ENCODE measurements at regions not wholly inside any gene's neighbourhood (a gene's known extent, or its start where the extent isn't known, plus 50 kb on each side); places are given as distances from the start of the nearest gene placed in this dataset.
A peak's percentile ranks its signal among the peaks of the same experiment; 100 is the strongest.

GRCh38 chr11:31903225-31904074 is 92.3 kb upstream of the PAX6 start:
- DNase-seq: peak; percentile 24 to 58 (median 33)

DNA sequence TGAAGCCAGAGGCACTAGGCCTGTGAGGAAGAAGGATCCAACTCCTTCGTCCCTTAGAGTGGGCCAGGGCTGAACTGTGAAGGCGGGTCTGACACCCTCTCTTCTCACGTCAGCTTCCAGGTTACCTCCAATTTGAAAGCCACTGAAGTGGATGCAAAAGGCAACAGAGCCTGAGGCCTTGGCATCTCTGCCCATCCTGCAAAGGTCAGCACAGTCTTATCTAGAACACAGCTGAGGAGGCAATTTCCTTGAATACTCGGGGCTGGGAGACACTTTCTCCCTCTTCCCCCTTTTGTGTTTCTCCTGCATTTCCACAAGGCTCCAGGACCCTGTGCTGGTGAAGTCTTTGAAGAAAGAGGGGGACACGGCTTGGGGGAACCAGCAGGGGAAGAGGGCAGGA is 91.6 kb upstream of the PAX6 start:
- DNase-seq: no peak

GRCh38 chr11:31895926-31896325 is 84.8 kb upstream of the PAX6 start:
- DNase-seq: peak in 1 of 3 donors; percentile 11

- no peak for DNase-seq
These were observed 76.1 kb upstream of the PAX6 start for GRCh38 chr11:31887180-31887579.

DNA sequence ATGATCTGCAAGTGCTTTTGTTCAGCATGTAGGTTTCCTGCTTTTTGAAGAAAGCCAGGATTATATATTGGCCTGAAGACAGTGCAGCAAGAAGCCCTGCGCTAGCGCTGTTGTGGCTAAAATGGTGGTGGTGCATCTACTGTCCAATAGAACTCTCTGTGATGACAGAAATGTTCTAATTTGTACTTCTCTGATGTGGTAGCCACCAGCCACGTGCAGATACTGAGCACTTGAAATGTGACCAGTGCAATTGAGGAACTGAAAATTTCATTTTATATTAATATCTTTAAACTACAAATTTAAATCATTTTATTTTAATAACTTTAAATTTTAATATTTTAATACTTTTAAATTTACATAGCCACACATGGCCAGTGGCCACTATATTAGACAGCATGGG is 73.0 kb upstream of the PAX6 start:
- DNase-seq: no peak

- no peak for DNase-seq
These were observed 72.3 kb upstream of the PAX6 start for GRCh38 chr11:31883435-31883834.

- DNase-seq: peak in 1 of 3 donors; percentile 8
These were observed 71.8 kb upstream of the PAX6 start for GRCh38 chr11:31882951-31883392.

GRCh38 chr11:31881825-31882224 is 70.7 kb upstream of the PAX6 start:
- no peak for DNase-seq

DNA sequence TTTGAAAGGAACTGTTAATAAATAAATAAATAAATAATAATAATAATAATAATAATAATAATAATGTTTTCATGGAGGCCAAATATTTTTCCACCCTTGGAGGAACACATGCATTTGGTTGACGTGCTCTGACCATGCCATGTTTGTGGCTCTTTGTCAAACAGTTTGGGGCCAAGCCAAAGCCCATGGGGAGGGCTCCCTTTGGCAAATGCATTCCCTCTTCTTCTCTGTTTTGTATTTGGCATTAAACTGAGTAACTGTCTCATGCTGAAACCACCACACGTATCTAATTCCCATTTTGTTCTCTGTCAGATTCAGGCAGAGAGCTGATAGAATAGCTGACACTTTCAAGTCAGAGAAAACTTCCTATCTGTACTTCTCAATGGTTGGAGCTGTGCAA is 68.6 kb upstream of the PAX6 start:
- no peak for DNase-seq

DNA sequence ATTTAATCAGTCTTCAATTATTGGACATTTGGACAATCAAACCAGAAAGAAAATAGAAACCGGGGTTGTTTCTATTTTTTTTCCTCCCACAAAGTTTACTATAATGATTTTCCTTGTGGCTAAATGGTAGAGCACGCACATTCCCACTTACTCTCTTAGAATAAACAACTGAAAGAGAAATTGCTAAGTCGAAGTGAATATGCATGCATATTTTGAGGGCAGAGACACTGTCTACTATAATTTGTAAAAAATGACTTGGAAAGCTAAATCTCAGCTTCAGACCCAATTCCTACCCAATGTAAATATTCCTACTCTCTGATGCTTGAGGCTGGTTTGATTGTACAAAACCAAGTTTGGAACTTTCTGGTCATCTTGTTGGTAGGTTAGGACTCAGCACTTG is 66.7 kb upstream of the PAX6 start:
- no peak for DNase-seq

GRCh38 chr11:31877083-31877482 is 66.0 kb upstream of the PAX6 start:
- DNase-seq: no peak

DNA sequence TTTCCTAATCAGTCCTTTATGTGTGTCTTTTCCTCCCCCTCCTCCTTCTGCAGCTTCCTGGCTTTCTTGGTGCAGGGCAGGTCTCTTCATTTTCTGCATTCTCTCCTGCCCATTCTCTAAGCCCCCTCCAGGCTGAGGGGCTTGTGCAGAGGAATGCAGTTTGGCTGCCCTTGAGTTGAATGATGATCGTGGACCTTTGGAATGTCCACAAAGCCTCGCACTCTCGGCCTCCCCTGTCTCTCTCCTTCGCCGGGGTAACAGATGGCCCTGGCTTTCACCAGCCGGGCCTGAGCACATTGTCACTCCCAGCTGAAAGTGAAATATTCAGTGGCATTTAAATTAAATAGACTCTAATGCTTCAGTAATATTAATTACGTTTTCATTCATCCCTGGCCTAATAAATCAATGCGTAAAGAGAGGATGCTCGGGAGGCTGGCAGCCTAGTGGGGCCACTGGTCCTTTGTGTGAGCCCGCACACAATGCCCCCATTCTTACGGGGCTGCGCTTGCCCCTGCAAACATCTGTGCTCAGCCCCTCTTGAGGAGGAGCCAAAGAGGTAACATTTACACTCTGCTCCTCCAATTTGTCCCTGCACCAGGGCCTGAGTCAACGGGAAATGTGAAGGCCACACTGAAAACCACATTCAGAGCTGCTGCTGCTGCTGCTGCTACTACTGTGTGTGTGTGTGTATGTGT is 64.9 kb upstream of the PAX6 start:
- no peak for DNase-seq

DNA sequence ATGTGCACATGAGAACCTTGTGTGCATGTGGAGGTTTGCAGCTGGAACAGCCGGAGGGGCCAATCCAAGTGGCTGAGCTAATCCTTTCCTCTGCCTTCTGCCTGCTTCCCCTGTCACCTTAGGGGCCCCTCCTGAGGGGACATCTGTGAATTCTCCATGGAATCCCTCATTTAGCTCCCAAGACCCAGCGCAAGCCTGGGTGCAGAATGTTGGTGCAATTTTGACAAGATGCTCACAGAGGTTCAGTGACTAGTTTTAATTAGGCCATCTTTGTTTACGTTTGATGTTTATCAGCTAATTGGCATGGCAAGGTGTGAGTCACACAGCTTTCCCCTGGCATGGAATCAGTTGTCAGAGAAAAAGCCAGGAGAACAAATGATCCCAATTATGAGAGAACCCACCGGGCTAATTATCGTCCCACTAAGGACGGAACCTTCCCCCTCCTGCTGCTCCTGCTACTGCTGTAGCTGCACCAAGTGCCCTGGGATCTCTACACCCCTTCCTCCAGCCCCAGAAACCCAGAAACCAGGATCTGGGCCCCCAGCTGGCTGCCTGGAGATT is 63.6 kb upstream of the PAX6 start:
- no peak for DNase-seq

GRCh38 chr11:31873124-31873523 is 62.0 kb upstream of the PAX6 start:
- DNase-seq: no peak

GRCh38 chr11:31872076-31872443 is 60.9 kb upstream of the PAX6 start:
- DNase-seq: no peak

- no peak for DNase-seq
These were observed 60.4 kb upstream of the PAX6 start for GRCh38 chr11:31871310-31872075.

DNA sequence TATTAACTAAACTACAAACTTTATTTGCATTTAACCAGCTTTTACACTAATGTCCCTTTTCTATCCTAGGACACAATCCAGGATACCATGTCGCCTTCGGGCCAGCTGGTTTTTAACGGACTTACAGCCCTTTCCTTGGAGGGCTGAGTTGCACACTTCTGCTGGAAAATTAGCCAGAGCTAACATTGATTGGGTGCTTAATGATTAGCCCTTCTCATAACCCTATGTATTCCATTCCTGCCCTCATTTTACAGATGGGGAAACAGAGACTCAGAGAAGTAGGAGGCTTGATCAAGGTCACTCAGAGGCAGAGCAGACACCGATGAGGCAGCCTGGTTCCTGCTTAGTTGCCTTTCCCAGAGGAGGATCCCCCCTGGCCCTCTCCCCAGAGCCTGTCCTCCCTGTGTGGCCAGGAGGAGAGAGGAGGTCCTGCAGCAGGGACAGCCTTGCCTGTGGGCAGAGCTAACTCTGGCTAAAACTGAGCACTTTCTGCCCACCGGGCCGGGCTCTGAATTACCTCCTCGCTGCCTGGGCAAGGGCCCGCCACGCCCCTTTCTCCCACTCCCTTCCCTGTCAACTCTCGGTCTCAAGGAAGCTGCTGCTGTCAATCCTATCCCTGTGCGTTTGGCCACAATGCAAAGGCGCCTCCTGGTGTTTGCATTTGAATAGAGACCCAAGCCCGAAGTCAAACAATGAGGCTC is 59.6 kb upstream of the PAX6 start:
- peak; percentile 41 to 68 (median 55) for DNase-seq

- DNase-seq: no peak
These were observed 58.9 kb upstream of the PAX6 start for GRCh38 chr11:31869986-31870385.

GRCh38 chr11:31865606-31866300 is 54.6 kb upstream of the PAX6 start:
- DNase-seq: no peak

- DNase-seq: no peak
These were observed 52.2 kb upstream of the PAX6 start for GRCh38 chr11:31863170-31863832.
